ENCODE measurements at regions not wholly inside any gene's neighbourhood (a gene's known extent, or its start where the extent isn't known, plus 50 kb on each side); places are given as distances from the start of the nearest gene placed in this dataset.

GRCh38 chr10:33876584-33877400, 542.3 kb upstream of the NRP1 start:
- TF ChIP-seq, protein P1, sequence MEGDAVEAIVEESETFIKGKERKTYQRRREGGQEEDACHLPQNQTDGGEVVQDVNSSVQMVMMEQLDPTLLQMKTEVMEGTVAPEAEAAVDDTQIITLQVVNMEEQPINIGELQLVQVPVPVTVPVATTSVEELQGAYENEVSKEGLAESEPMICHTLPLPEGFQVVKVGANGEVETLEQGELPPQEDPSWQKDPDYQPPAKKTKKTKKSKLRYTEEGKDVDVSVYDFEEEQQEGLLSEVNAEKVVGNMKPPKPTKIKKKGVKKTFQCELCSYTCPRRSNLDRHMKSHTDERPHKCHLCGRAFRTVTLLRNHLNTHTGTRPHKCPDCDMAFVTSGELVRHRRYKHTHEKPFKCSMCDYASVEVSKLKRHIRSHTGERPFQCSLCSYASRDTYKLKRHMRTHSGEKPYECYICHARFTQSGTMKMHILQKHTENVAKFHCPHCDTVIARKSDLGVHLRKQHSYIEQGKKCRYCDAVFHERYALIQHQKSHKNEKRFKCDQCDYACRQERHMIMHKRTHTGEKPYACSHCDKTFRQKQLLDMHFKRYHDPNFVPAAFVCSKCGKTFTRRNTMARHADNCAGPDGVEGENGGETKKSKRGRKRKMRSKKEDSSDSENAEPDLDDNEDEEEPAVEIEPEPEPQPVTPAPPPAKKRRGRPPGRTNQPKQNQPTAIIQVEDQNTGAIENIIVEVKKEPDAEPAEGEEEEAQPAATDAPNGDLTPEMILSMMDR (conservative IDR thresholded peaks at IDR 0.05 in 1 of 2, IDR thresholded peaks at IDR 0.05 in 1 of 2; ENCODE audit: low read depth in 1 of 2, low read length in 2 of 2): no peak
- no peak for TF ChIP-seq EZH2 (IDR thresholded peaks at IDR 0.05; ENCODE audit: low read length, missing control alignments)
